Activated gamma-delta T cell treated with Interleukin-2 at 50 U/mL for 16 hours (primary cell): ENCODE measurements at regions not wholly inside any gene's neighbourhood (a gene's known extent, or its start where the extent isn't known, plus 50 kb on each side); places are given as distances from the start of the nearest gene placed in this dataset.
"Not testable (repeated sequence)": the region's sequence is repeated elsewhere in the genome, so short reads cannot be mapped to it uniquely, and the experiment has no call there.

Experiments
- DNase-seq: peaks from one replicate; pipeline ENCODE4 v3.0.0-alpha.2; 2020

DNA sequence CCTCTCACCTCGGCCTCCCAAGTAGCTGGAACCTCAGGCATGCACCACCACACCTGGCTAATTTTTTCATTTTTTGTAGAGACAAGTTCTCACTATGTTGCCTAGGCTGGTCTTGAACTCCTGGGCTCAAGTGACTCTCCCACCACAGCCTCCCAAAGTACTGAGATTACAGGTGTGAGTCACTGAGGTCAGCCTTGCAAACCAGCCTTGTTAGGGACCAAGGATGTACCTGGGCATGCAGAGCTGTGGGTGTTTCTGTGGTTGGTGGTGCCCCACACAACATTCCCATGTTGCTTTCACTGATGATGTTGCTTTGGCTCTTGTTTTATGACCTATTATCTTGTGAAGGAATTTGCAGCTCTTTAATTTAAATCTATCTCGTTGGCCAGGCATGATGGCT, 54.8 kb downstream of the OTUD1 start:
- DNase-seq: no peak

DNA sequence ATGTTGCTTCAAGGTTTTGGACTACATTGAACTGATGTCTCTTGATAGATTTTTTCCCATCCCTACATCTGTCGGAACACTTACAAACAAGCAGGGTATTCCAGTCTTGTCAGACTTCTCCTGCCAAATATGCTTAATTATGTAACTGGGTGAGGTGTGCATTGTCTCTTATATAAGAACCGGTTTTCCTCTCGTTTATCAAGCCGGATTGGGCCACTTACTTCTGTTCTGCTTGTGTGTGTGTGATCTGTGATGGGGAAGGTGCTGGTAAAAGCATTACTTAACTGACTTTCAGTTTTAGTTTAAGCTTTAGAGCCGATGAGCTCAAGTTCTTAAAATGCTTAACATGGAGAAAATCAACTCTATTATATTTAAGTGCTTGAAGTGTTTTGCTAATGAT, 57.9 kb downstream of the OTUD1 start:
- DNase-seq: no peak

DNA sequence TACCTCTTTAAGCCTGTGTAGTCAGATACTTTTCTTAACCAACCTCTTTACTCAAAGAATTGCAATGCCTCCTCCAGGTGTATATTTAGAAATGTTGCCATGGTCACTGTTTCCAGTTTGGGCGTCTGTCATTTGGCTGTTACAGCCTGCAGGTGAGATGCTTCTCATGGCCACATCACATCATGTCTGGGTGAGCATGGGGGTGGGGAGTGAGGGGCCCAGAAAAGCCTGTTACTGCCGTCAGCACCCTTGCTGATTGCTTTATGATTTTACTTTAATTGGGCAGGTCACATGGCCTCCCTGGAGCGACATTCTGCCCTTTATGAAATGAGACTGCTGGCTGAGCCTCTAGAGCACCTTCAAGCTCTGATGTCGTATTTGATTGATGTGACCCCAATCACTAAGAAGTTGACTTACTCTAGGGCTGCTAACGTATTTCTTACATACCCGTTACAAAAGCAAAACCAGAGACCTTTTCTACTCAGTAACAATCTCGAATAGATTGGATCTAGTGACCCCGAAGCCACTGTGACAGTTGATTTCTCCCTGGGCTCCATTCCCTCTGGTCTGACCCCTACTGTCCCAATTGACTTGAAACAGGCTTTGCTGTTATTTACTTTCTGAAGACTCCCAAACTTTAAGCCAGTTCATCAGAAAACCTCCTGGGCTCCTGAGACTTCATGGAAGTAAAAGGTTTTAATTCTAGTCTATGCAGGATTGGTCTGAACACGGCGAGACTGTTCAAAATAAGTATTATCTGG, 60.7 kb downstream of the OTUD1 start:
- no peak for DNase-seq

DNA sequence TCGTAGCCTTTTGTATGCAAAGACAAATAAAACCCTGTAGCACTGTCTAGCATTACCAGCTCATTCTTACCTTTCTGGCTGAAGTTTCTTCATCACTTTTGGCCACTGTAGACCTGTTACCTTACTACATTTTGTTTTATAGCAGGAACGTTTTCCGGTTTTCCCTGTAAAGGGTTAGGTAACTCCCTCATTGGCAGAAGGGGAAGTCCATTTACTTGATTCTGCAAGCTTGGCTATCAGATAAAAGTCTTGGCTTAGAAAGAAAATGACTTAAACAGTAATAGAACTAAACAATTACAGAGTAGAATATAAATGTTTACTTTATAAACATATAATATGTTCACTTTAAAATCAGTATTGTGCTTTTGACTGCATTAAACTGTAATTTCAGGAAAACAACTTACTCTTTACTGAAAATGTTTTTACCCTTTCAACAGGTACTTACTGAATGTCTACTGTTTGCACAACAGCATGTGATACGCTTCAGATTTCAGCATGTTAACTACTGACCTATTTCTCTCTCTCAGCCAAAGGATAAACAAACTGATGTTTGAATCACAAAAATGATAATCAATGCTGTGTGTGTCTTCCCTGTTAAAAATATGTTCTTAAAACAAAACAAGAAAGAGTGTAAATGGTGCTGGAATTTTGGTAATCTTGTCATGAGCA, 67.1 kb downstream of the OTUD1 start:
- DNase-seq: no peak

DNA sequence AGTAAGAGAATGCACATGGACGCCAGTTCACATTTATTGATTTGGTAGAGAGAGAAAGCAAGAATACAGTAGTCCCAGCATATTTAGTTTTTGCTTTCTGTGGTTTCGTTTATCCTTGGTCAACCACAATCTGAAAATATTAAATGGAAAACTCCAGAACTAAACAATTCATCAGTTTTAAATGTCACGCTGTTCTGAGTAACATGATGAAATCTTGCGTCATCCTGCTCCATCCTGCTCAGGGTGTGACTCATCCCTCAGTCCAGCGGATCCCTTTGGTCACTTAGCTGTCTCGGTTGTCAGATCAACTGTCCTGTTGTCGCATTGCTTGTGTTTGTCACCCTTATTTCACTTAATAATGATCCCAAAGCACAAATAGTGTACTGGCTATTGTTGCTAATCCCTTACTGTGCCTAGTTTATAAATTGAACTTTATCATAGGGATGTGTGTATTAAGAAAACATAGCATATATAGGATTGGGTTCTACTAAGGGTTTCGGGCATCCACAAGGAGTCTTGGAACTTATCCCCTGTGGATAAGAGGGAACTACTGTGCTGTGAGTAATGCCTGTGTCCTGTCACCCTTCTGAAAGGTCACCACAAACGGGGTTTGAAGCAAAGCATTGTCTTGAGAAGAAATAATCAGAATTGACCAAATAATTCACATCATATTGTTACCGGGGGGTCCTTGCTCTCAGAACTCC, 73.6 kb downstream of the OTUD1 start:
- no peak for DNase-seq

DNA sequence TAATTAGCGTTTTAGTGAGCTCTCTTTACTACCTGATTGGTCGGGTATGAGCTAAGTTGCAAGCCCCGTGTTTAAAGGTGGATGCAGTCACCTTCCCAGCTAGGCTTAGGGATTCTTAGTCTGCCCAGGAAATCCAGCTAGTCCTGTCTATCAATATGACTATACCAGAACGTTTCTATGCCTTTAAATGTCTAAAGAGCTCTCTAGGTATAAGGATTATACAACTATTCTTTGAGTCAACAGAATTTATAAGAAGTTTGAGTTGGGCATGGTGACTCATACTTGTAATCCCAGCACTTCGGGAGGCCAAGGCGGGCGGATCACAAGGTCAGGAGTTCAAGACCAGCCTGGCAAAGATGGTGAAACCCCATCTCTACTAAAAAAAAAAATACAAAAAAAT, 74.7 kb downstream of the OTUD1 start:
- DNase-seq: not testable (repeated sequence)

DNA sequence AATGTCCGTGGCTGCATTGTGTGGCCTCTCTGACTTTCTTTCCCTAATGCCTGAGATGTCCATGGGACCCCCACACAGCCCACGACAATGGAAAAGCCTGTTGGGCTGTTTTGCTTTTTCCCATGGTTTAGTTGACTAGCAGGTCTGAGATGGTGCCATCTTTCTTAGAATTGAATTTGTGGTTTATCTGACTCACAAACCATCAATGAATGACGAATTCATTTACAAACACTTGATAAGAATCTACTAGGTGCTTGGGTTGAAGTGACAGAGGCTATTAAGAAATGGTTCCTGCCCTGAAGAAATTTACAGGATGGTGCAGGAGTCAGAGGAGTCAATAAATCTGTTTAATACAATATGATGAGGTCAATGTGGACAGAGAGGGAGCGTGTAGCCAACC, 75.4 kb downstream of the OTUD1 start:
- no peak for DNase-seq

DNA sequence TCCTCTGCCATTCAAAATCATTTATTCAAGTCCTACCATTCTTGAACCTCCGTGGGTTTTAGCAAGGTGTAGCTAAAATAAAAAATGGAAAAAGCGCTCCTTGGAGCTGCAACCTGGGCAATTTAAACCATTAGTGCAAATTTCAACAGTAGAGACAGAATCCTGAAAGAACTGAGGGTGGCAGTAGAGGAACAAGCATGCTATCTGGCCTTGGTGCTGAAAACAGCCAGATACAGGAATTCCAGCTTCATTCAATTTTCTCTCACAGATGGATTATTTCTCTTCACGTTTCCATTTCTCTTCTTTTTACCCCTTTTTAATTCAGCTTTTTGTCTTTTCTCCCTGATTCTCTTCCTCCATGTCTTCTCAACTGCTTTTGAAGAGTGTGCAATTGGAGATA, 77.7 kb downstream of the OTUD1 start:
- no peak for DNase-seq

DNA sequence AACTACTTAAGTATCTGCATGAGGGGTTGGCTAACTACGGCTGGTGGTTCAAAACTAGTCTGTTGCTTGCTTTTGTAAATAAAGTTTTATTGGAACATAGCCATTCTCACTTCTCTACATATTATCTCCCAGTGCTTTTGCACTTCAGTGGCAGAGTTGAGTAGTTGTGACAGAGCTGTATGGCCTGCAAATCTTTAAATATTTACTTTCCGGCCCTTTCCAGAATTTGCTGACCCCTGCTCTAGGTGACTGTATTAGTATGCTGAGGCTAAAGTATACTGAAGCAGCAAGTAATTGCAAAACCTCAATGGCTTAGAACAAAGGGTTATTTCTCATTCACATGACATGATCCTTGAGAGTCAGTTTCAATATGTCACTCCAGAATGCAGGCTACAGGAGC, 78.3 kb downstream of the OTUD1 start:
- DNase-seq: no peak

DNA sequence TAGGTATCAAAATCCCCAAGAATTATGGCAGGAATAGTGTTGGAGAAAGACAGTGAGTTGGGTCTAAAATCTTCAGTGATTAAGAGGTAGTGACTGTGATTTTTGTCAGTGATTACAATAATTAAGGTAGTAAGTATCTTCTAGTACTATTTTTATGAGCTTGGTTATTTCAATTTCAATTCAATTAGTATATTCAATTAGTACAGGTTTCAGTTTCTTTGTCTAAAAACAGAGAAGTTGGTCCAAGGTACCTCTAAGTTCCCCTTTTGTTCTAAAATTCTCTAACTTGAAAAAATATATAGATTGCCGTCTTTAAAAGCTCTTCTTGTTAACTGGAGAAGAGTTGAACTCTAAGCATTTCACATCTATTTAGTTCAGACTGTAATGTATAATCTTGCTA, 82.9 kb downstream of the OTUD1 start:
- no peak for DNase-seq

DNA sequence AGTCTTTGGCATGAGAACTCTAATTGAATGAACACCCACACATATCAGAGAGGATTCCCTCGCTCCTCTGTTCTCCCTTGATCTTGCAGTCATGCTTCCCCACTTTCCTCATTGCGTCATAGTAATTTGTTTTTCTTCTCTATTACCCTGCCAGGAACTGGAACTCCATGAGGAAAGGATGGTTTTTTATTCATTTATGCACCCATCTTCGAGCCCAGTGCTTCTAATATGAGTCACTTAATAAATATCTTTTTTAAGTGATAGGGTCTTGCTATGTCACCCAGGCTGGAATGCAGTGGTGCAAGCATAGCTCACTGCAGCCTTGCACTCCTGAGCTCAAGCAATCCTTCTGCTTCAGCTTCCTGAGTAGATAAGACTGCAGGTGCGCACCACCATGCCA, 83.5 kb downstream of the OTUD1 start:
- DNase-seq: no peak

DNA sequence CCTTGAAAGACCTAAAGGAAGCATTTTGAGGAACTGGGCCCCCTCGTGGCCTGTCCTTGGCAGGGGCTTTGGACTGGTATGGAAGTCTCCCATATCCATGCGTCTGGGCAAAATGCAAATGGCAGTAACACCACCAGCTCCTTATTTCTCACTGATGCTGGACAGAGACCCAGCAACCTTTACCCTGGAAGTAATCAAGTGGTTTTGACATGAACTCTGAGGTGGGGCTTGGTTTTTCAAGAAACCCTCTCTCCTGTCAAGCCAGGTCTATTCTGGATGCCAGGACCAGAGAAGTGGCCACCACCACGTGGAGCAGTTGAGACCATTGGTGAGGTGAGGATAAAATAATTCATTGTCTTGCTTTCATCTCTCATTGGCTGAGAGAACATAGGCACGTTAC, 84.4 kb downstream of the OTUD1 start:
- no peak for DNase-seq

DNA sequence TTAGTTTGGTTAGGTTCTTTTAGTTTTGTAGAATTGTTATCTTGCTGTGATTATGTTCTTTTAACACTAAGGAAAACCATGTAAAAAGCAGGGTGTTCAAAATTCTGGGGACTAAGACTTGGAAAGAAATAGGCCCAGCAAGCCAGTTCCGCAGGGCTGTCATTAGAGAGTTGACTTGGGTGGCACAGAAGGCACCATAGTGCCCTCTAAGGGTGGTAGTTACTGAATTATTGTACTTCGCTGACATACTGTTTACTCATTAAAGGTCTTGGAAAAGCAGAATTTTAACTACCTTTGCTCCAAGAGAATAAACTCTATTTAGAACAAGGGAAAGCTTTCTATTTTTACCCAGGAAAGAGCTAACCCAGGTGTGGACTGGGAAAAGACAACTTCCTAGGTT, 86.5 kb downstream of the OTUD1 start:
- no peak for DNase-seq

DNA sequence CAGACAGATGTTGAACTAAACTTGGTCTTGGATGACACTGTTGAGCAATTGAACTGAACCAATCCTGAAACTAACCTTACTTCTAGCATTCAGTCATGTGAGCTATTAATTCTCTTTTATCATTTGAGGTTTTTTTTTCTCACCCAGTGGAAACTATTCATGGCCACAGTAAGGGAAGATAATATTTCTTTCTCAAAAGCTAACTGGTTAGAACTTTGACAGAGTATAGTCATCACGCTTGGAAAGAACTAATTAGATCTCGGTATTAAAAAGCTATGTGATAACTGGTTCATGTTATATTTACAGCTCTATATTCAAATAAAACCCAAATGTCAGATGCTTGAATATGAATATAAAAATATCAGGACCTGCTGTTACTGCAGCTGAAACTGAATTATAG, 89.5 kb downstream of the OTUD1 start:
- DNase-seq: no peak

DNA sequence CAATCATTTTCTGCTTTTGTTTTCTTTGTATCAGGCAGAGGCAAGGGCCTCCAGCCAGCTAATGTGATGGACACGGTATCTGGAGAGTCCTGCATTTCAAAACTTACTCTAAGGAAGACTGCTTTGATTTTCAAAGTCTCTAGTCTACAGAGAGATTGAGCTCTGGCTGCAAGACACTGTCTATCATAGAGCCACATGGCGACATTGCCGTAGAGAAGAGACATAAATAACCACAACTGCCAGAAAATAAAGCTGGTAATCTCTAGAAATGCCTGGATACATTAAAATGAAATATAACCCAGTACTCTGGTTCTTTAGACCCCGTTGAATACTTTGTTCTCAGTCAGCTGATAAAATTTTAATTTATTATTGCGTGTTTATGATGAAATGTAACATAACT, 90.8 kb downstream of the OTUD1 start:
- DNase-seq: no peak

DNA sequence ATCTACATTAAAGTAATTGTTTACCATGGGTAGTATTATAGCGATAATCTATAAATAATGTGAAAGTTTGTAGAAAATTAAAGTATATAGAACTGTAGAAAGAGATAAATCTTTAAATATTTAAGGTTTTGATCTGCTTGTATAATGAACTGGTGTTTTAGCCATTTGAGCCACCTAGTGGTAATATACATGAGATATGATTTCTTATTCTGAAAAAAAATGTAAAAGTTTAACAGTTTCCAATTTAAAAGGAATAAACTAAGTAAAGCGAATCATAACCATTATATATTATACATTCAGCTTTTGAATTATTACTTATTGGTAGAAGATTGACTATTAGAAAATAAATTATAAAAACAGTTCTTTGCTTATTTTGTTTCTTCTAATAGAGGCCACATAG, 91.2 kb downstream of the OTUD1 start:
- no peak for DNase-seq

DNA sequence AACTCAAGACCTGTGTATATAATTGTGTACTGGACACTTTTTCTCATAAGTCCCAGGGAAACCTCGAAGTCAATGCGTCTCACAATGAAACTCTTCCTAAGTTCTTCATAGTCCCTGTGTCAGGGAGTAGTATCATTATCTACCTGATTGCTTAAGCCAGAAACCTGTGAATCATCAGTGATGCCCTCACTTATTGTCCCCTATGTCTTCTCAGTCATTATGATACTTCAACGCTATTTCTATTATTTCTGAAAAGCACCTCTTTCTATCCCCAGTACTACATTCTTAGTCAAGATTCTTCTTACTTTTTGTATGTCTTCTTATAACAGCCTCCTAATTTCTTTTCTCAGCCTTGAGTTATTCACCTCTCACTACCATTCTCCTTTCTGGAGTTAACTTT, 94.3 kb downstream of the OTUD1 start:
- DNase-seq: no peak

DNA sequence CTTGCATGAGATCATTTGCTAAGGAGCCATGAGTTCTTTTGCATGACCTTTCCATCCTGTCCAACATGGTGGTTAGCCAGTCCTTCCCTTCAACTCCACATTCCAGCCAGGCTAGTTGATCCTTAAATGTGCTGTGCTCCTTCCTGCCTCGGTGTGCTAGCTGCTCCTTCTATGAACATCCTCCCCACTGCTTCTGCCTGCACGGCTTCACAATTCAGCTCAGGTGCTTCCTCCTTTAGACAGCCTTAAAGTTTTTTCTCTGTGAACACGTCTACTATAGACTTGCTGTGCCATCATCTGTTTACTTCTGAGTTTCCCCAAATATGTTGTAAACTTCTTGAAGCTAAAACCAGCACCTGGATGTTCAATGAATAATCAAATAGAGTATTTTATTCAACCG, 95.5 kb downstream of the OTUD1 start:
- DNase-seq: no peak

DNA sequence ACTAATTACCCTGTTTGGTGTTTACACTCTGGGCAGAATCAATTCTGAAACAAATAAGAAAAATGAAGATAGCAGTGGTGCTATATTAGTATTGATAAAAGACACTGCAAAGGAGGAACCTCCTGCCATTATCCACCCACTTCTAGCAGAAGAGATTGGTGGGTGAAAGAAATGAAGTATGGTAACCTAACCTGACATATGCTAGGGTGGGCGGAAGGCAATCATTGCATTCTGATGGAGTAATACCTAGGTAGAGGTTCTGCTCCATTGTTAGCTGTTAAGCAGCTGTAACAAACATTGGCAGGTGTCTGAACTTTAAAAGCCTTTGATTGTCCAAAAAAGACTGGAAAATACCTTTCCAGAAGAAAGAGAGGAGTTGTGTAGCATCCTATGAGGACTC, 95.9 kb downstream of the OTUD1 start:
- no peak for DNase-seq

DNA sequence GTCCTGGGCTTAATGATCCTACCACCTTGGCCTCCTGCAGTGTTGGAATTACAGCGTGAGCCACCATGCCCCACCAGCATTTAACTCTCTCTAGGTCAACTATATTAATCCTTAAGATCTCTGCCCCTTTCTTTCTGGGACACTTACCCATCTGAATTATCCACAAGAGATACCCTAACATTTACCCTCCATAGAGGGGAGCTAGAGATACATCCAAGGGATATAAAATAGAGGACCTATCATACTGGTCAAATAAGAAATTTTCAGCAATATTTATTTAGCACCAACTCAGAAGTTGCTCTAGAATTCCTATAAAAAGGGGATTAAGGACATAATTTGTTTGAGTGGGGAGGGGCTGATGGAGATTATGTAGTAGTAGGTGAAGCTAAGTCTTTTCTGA, 96.5 kb downstream of the OTUD1 start:
- DNase-seq: no peak

DNA sequence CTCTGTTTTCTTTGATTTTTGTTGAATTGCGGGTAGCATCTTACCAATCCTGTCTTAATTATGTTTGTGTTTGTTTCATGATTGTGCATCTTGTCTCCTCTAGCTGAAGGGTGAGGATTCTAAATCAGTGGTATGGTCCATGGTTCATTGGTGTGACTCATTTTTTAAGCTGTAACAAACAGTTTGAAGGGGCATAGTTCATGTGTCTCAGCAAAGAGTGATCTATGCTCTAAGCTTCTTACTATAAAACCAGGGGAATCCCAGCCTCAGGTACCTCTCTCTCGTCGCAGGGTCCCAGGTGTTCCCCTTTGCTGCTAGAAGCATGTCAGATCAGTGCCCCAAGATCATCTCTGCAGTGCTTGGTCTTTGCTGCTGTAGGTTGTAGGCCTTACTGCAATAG, 100.1 kb downstream of the OTUD1 start:
- no peak for DNase-seq

DNA sequence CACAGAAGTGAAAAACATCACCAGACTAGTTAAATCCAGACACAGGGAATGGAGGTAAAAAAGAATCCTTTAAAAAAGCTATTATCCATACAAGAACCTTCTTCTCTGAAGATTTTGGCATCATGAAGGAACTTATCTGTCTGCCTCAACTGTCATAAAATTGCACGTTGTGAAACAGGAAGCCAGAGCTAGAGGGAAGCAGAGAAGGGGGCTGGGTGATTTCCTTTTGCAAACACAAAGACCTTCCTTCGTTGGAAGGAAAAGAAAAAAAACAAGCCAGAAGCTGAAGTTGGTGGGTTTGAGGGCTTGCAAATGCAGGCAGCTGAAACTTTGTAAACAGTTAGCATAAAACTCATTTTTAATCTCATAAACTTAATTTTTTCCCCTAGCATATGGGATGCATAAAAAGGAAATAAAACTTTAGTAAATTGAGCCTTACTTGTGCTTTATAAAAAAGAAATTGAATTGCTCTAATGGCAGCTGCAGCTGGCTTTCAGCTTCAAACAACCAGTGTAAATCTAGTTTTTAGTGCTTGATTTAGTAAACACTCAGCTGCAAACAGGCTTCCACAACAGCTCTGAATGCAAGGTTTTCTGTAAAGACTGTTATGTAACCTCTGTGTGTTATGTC, 101.6 kb downstream of the OTUD1 start:
- DNase-seq: peak; percentile 5

DNA sequence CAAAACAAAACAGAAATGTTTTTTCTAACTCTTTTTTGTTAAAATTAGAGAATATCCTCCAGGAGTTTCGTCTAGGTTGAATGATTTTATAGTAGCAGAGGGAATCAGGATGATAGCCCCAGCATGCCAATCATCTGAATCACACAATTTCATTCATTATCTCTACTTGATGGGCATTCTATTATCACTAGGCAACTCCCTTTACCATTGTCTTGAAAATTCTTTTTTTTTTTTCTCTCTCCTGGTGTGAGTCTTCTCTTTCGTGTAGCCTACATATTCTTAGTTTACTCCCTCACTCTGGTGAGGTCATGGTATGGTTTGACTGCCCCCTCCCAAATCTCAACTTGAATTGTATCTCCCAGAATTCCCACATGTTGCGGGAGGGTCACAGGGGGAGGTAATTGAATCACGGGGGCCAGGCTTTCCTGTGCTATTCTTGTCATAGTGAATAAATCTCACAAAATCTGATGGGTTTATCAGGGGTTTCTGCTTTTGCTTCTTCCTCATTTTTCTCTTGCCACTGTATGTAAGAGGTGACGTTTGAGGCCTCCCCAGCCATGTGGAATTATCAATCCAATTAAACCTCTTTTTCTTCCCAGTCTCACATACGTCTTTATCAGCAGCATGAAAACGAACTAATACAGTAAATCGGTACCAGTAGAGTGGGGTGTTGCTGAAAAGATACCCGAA, 105.0 kb downstream of the OTUD1 start:
- DNase-seq: no peak
